ENCODE measurements at regions not wholly inside any gene's neighbourhood (a gene's known extent, or its start where the extent isn't known, plus 50 kb on each side); places are given as distances from the start of the nearest gene placed in this dataset.

DNA sequence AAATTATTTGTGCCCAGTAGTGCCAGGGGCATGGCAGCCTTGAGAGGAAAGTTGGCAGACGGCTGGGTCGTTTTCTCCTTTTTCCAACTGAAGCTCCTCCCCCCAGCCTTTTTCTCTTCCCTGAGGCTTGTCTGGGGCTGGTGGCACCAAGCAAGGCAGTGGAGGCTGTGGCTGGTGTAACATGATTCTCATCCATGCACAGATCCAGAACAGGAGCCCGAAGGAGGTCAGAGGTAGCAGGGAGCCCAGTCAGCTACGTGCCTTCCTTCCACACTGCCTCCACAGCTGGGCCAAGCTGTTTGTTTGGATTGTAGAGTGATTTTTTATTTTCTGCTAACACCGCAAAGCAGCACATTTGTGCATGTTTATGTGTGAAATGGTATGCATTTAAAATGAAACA lies 170.3 kb upstream of the MGAT5 start:
- no peak overlapping the region for H3K27ac ChIP-seq (ENCODE audit: low read depth in 1 of 2, low read length in 1 of 2)
- no peaks in the 10 kb centered on the region for H3K36me3 ChIP-seq (ENCODE audit: control insufficient read depth in 2 of 2, insufficient read depth in 2 of 2, low read length in 1 of 2)
- peaks cover 0 to 3% of the 10 kb centered on the region in 2 donors for H3K27me3 ChIP-seq (ENCODE audit: control insufficient read depth in 2 of 2, insufficient read depth in 1 of 2, low read length in 1 of 2)
- no peak overlapping the region for H3K4me3 ChIP-seq (ENCODE audit: low read length in 2 of 2)
- 87% methylated on average over 5 of the region's 5 CpGs for WGBS
- H3K4me1 ChIP-seq (ENCODE audit: control insufficient read depth in 2 of 2, insufficient read depth in 2 of 2, low read length in 2 of 2) = no peaks in the 10 kb centered on the region
- no peaks in the 10 kb centered on the region for H3K9me3 ChIP-seq (ENCODE audit: control insufficient read depth in 2 of 2, insufficient read depth in 1 of 2, low read length in 1 of 2)
- DNase-seq (ENCODE audit: low read depth in 6 of 9, low spot score in 9 of 9) = no peak

DNA sequence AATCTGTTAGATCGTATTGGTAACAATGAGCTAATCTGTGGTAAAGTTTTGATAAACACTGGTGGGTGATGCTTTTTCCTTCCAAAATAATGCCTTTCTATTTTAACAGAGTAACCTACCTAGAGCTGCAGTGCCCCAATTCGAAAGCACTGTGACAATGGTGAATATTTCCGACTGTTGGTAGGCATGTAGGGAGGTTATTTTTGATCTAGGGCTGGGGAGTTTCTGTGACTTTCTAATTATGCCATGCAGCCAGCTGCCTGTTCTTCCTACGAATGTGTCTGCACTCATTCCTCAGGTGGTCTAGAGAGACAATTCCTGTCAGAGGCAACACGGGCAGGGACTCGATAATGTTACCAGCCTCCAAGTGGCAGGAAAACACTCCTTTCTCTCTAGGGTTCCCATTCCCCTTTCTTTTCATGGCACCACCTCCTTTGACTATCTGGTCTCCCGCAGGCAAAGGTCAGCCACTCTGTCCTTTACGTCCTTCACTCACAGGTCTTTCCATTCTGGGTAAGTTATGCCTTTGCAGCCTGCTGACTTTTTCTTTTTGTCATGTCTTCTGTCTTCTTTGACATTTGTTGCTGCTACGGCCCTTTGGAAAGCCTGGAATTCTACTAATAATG lies 167.2 kb upstream of the MGAT5 start:
- no peak overlapping the region for H3K27ac ChIP-seq (ENCODE audit: low read depth in 1 of 2, low read length in 1 of 2)
- H3K9me3 ChIP-seq (ENCODE audit: control insufficient read depth in 2 of 2, insufficient read depth in 1 of 2, low read length in 1 of 2) = no peaks in the 10 kb centered on the region
- H3K4me3 ChIP-seq (ENCODE audit: low read length in 2 of 2) = no peak overlapping the region
- H3K4me1 ChIP-seq (ENCODE audit: control insufficient read depth in 2 of 2, insufficient read depth in 2 of 2, low read length in 2 of 2) = no peaks in the 10 kb centered on the region
- 91% methylated on average over 9 of the region's 9 CpGs for WGBS
- no peaks in the 10 kb centered on the region for H3K36me3 ChIP-seq (ENCODE audit: control insufficient read depth in 2 of 2, insufficient read depth in 2 of 2, low read length in 1 of 2)
- no peaks in the 10 kb centered on the region for H3K27me3 ChIP-seq (ENCODE audit: control insufficient read depth in 2 of 2, insufficient read depth in 1 of 2, low read length in 1 of 2)
- DNase-seq (ENCODE audit: low read depth in 6 of 9, low spot score in 9 of 9) = no peak

DNA sequence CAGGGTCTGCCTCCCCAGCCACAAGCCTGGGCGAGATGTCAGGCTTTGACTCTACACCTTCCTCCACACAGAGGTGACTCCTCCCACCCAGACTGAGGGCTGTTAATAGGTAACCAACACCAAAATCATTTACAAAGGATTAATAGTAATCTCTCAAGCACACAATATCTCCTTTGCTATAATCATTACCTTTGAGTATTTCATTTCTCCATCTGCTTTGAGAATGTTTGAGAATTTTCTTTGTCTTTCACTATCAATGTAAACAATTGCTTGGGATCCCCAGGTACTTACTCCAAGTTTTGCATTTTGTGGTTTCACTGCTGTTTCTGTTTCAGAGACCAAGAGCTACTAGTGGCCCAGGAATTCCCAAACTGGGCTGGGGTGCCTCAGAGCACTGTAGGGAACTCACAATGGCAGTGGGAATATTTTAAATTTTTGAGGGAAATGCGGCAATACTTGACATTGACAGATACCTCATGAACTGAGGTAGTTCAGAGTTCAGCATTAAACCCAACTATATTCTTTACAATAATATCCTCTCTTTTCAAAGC lies 166.4 kb upstream of the MGAT5 start:
- Histone ChIP-seq H3K27me3 (ENCODE audit: control insufficient read depth in 2 of 2, insufficient read depth in 1 of 2, low read length in 1 of 2) (no peaks in the 10 kb centered on the region), H3K27ac (ENCODE audit: low read depth in 1 of 2, low read length in 1 of 2) (no peak overlapping the region), H3K9me3 (ENCODE audit: control insufficient read depth in 2 of 2, insufficient read depth in 1 of 2, low read length in 1 of 2) (no peaks in the 10 kb centered on the region), H3K4me1 (ENCODE audit: control insufficient read depth in 2 of 2, insufficient read depth in 2 of 2, low read length in 2 of 2) (no peaks in the 10 kb centered on the region), H3K36me3 (ENCODE audit: control insufficient read depth in 2 of 2, insufficient read depth in 2 of 2, low read length in 1 of 2) (no peaks in the 10 kb centered on the region), H3K4me3 (ENCODE audit: low read length in 2 of 2) (no peak overlapping the region)
- no peak for DNase-seq (ENCODE audit: low read depth in 6 of 9, low spot score in 9 of 9)
- WGBS = 96% methylated on average over 2 of the region's 2 CpGs

DNA sequence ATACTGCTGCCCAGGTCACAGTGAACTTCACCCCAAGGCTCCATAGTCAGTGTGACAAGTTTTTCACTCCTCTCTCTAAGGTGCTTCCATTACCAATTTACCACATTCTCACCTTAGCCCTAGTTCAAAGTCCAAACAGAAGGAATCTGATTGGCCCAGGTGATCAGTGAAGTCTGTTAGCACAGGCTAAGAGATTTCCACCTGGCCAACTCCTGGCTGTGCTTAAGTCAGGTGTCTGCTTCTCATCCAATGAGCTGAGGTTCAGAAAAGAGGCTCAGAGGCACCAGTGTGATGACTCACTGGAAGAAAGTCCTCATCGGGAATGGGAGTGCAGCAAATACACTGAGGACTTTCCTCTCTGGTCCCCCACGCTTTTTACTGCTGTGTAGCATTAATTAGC lies 164.4 kb upstream of the MGAT5 start:
- Histone ChIP-seq H3K4me1 (ENCODE audit: control insufficient read depth in 2 of 2, insufficient read depth in 2 of 2, low read length in 2 of 2) (no peaks in the 10 kb centered on the region), H3K27ac (ENCODE audit: low read depth in 1 of 2, low read length in 1 of 2) (no peak overlapping the region), H3K27me3 (ENCODE audit: control insufficient read depth in 2 of 2, insufficient read depth in 1 of 2, low read length in 1 of 2) (no peaks in the 10 kb centered on the region), H3K4me3 (ENCODE audit: low read length in 2 of 2) (no peak overlapping the region), H3K9me3 (ENCODE audit: control insufficient read depth in 2 of 2, insufficient read depth in 1 of 2, low read length in 1 of 2) (no peaks in the 10 kb centered on the region), H3K36me3 (ENCODE audit: control insufficient read depth in 2 of 2, insufficient read depth in 2 of 2, low read length in 1 of 2) (no peaks in the 10 kb centered on the region)
- WGBS = 96% methylated on average over 2 of the region's 2 CpGs
- no peak for DNase-seq (ENCODE audit: low read depth in 6 of 9, low spot score in 9 of 9)

GRCh38 chr2:134097740-134098139 lies 156.1 kb upstream of the MGAT5 start:
- 97% methylated on average over 4 of the region's 4 CpGs for WGBS
- H3K27me3 ChIP-seq (ENCODE audit: control insufficient read depth in 2 of 2, insufficient read depth in 1 of 2, low read length in 1 of 2) = no peaks in the 10 kb centered on the region
- H3K9me3 ChIP-seq (ENCODE audit: control insufficient read depth in 2 of 2, insufficient read depth in 1 of 2, low read length in 1 of 2) = no peaks in the 10 kb centered on the region
- H3K27ac ChIP-seq (ENCODE audit: low read depth in 1 of 2, low read length in 1 of 2) = no peak overlapping the region
- no peak overlapping the region for H3K4me3 ChIP-seq (ENCODE audit: low read length in 2 of 2)
- no peaks in the 10 kb centered on the region for H3K36me3 ChIP-seq (ENCODE audit: control insufficient read depth in 2 of 2, insufficient read depth in 2 of 2, low read length in 1 of 2)
- DNase-seq (ENCODE audit: low read depth in 6 of 9, low spot score in 9 of 9) = no peak
- no peaks in the 10 kb centered on the region for H3K4me1 ChIP-seq (ENCODE audit: control insufficient read depth in 2 of 2, insufficient read depth in 2 of 2, low read length in 2 of 2)

DNA sequence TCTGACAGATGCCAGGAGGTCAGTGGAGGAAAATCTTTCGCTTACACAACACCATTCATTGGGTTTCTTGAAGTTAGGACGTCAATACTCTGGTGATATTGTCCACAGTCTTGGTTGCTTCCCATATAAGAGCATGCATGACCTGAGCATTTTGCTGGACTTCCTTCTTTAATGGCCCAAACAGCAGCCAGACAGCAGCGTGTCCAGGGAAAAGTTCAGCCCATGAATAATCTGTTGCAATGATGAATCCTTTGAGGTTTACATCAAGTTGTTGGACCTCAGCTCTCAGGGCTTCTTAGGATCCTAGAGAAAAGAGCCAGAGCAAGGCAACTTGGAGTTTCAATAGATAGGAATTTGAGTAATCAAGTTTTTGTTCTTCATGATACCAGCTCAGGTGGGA lies 155.6 kb upstream of the MGAT5 start:
- peaks cover 0 to 2% of the 10 kb centered on the region in 2 donors for H3K27me3 ChIP-seq (ENCODE audit: control insufficient read depth in 2 of 2, insufficient read depth in 1 of 2, low read length in 1 of 2)
- H3K9me3 ChIP-seq (ENCODE audit: control insufficient read depth in 2 of 2, insufficient read depth in 1 of 2, low read length in 1 of 2) = no peaks in the 10 kb centered on the region
- no peak overlapping the region for H3K27ac ChIP-seq (ENCODE audit: low read depth in 1 of 2, low read length in 1 of 2)
- H3K36me3 ChIP-seq (ENCODE audit: control insufficient read depth in 2 of 2, insufficient read depth in 2 of 2, low read length in 1 of 2) = no peaks in the 10 kb centered on the region
- no peak for DNase-seq (ENCODE audit: low read depth in 6 of 9, low spot score in 9 of 9)
- 95% methylated on average over 3 of the region's 3 CpGs for WGBS
- no peaks in the 10 kb centered on the region for H3K4me1 ChIP-seq (ENCODE audit: control insufficient read depth in 2 of 2, insufficient read depth in 2 of 2, low read length in 2 of 2)
- H3K4me3 ChIP-seq (ENCODE audit: low read length in 2 of 2) = no peak overlapping the region

GRCh38 chr2:134099273-134099672 lies 154.6 kb upstream of the MGAT5 start:
- H3K27me3 ChIP-seq (ENCODE audit: control insufficient read depth in 2 of 2, insufficient read depth in 1 of 2, low read length in 1 of 2) = peaks cover 0 to 3% of the 10 kb centered on the region in 2 donors
- 93% methylated on average over 1 of the region's 1 CpG for WGBS

DNA sequence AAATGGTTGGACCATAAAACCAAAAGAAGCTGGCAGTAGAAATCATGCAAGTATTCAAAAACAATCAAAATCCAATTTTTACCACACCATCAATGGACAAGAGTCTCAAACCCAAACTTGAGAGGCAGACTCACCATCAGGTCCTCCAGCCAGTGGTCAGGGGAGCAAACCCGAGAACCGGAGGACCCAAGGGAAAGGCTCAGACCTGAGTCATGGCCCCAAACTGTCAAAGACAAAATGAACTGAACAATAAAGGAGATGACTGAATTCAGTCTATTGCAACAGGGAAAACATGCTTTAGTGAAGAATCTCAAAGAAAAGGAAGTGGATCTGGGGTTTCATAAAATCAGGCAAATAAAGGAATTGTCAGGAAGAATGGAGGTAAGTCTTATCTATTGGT lies 150.7 kb upstream of the MGAT5 start:
- DNase-seq (ENCODE audit: low read depth in 6 of 9, low spot score in 9 of 9) = no peak
- no peaks in the 10 kb centered on the region for H3K36me3 ChIP-seq (ENCODE audit: control insufficient read depth in 2 of 2, insufficient read depth in 2 of 2, low read length in 1 of 2)
- H3K4me3 ChIP-seq (ENCODE audit: low read length in 2 of 2) = no peak overlapping the region
- H3K4me1 ChIP-seq (ENCODE audit: control insufficient read depth in 2 of 2, insufficient read depth in 2 of 2, low read length in 2 of 2) = no peaks in the 10 kb centered on the region
- WGBS = 96% methylated on average over 2 of the region's 2 CpGs
- no peak overlapping the region for H3K27ac ChIP-seq (ENCODE audit: low read depth in 1 of 2, low read length in 1 of 2)
- no peaks in the 10 kb centered on the region for H3K9me3 ChIP-seq (ENCODE audit: control insufficient read depth in 2 of 2, insufficient read depth in 1 of 2, low read length in 1 of 2)
- H3K27me3 ChIP-seq (ENCODE audit: control insufficient read depth in 2 of 2, insufficient read depth in 1 of 2, low read length in 1 of 2) = peaks cover 0 to 3% of the 10 kb centered on the region in 2 donors

More at GRCh38 chr2:134099273-134099672, 154.6 kb upstream of the MGAT5 start:
- Histone ChIP-seq H3K27ac (ENCODE audit: low read depth in 1 of 2, low read length in 1 of 2) (no peak overlapping the region), H3K9me3 (ENCODE audit: control insufficient read depth in 2 of 2, insufficient read depth in 1 of 2, low read length in 1 of 2) (no peaks in the 10 kb centered on the region), H3K36me3 (ENCODE audit: control insufficient read depth in 2 of 2, insufficient read depth in 2 of 2, low read length in 1 of 2) (no peaks in the 10 kb centered on the region), H3K4me1 (ENCODE audit: control insufficient read depth in 2 of 2, insufficient read depth in 2 of 2, low read length in 2 of 2) (no peaks in the 10 kb centered on the region), H3K4me3 (ENCODE audit: low read length in 2 of 2) (no peak overlapping the region)
- no peak for DNase-seq (ENCODE audit: low read depth in 6 of 9, low spot score in 9 of 9)

- Histone ChIP-seq H3K4me3 (ENCODE audit: low read length in 2 of 2) (no peak overlapping the region), H3K27ac (ENCODE audit: low read depth in 1 of 2, low read length in 1 of 2) (no peak overlapping the region), H3K36me3 (ENCODE audit: control insufficient read depth in 2 of 2, insufficient read depth in 2 of 2, low read length in 1 of 2) (no peaks in the 10 kb centered on the region), H3K4me1 (ENCODE audit: control insufficient read depth in 2 of 2, insufficient read depth in 2 of 2, low read length in 2 of 2) (no peaks in the 10 kb centered on the region), H3K27me3 (ENCODE audit: control insufficient read depth in 2 of 2, insufficient read depth in 1 of 2, low read length in 1 of 2) (peaks cover 0 to 3% of the 10 kb centered on the region in 2 donors), H3K9me3 (ENCODE audit: control insufficient read depth in 2 of 2, insufficient read depth in 1 of 2, low read length in 1 of 2) (peaks cover 0 to 6% of the 10 kb centered on the region in 2 donors)
- no peak for DNase-seq (ENCODE audit: low read depth in 6 of 9, low spot score in 9 of 9)
- 13% methylated on average over 1 of the region's 1 CpG for WGBS
Observed at GRCh38 chr2:134104754-134105153, 149.1 kb upstream of the MGAT5 start.
